T1000 (cell line): ENCODE measurements at regions not wholly inside any gene's neighbourhood (a gene's known extent, or its start where the extent isn't known, plus 50 kb on each side); places are given as distances from the start of the nearest gene placed in this dataset.

Source experiments
- DNase-seq: peaks from one replicate; lab custom pipeline; 2025; ENCODE audit warnings: mixed read lengths; lab: John Stamatoyannopoulos, UW

- DNase-seq: no peak
These were observed 362.9 kb downstream of the ZEB2 start for GRCh38 chr2:144156736-144157640.

DNA sequence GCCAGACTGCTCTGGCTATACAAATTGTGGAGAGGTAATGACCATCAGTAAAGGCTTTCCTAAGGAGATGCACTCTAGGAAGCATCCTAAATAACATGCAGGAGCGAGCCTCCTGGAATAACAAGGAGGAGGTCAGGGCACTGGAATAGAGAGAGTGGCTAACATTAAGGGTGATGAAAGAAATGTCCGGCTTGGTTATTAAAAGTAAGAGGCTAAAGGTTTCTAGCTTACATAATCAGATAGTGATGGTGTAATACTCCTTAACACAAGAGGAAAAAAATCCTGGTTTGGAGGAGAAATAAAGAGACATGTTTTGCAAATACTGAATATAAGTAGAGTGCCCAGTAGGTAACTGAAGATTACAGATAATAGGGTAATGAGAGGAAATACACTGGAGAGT lies 365.7 kb downstream of the ZEB2 start:
- no peak for DNase-seq

DNA sequence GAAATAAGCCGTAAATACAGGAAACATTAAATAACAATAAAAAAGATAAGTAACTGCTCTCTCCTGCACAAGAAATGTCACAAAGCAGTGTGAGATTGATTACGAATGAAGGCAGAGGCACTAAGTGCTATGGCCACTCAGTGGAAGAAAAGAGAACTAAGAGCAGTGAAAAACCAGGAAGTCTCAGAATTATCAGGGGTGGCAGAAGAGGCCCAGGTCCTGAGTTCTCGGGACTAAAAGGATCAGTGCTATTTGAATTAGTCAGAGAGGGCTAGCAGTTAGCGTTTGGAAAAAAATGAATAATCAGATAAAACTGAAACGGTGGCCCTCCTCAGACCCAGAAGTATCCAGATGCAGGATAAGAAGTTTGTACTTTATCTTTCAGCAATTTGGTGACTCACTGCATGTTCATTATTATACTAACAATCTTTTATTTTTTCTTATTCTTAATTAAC lies 367.1 kb downstream of the ZEB2 start:
- DNase-seq: peak; percentile 4

DNA sequence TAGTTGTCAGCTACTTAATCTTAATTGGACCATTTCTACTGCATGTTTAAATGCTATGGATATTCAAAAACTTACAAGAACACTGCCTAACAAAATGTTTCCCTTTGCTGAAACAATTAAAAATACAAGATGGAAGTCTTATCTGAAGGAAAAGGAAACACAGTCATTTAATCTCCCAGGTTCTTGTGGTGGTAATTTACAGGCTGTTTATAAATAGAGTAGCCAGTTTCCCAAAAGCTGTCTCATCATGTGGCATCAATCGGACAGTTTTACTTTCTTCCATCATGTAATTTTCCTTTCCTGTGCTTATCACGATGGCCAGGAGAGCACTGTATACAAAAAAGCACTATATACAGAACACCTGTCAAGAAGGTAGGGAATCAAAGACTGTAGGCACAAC lies 368.1 kb downstream of the ZEB2 start:
- no peak for DNase-seq

DNA sequence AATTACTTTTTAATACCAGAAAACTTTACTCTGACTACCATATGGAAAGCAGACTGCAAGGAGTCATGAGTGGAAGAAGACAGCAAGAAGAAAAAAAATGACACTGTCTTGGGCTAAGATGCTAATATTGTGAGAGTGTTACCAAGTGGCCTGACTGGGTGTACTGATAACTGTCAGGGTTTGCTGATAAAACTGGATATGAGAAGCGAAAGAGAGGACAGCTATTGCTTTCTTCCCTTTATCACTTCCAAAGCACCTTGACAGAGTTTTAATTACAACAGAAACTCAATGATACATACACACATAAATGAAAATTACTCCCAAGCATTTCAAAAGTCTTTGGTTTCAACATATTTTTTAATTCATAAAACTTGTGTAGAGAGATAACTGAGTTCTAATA lies 368.5 kb downstream of the ZEB2 start:
- no peak for DNase-seq

DNA sequence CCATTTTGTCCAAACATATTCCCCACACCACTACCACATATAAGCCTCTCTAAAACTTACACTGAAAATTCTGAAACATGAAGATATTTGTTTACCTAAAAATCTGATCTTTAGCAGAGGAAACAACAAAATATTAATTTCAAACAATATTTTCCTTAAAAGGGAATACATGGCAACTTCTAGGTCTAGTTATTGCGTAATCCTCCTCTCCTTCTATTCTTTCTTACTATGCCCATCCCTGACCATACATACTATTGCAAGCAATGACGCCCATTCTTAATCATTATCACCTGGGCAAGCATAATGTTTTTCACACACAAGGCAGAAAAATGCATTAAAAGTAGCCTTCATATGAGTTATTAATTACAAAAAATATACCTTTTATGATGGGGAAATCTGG lies 372.6 kb downstream of the ZEB2 start:
- DNase-seq: no peak

GRCh38 chr2:144146876-144147275 lies 373.0 kb downstream of the ZEB2 start:
- no peak for DNase-seq

DNA sequence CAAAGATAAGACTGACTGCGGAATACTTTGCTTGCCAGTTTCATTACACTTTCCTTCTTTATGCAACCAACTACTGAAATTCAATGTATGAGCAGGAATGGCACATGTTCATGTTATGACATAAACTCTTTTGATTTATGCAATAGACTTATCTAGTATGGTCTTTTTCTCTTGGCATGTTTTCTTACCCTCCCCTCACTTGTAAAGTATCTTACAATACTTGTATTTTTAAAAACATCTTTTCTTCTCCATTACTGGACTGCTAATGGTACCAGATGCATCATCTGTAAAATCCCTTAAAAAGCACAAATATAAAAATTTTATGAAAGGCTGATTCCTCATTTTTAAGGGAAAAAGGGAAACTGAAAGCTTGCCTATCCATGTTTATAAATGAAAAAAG lies 373.8 kb downstream of the ZEB2 start:
- no peak for DNase-seq

DNA sequence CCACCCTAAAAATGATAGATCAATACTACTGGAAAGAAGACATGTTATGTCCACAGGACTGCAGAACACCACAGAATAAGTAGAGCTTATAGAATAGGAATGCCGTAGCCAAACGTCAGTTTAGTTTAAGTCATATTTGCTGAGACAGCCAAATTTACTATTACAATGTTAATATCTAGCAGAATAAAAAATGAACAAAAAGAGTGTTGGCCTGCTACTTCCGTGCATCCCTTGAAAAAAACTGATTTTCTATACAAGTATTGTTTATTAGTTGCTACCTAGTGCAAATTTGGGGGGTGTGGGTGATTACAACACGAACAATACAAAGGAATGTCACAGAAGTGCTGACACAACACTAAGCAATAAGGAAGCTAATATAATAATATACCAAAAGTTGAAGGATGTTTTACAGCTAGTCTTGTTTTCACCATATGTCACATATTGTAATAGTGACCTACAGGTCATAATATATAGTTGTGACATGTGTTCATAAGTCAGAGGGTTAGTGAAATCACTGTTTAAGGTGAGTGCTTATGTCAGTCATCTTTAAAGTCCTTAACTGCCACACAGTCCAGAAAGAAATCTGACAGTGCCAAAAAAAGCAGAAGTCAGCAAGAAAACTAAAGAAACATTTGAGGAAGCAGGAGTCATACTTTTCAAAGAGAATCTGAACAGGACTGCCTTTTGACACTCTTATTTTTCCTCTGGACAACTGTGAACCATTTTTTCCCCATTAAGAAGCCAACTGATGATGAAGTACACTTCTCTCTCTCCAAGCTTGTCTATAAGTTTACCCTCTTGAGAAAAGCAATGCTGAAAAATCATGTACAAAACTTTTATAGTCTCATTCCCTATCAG lies 376.4 kb downstream of the ZEB2 start:
- no peak for DNase-seq

DNA sequence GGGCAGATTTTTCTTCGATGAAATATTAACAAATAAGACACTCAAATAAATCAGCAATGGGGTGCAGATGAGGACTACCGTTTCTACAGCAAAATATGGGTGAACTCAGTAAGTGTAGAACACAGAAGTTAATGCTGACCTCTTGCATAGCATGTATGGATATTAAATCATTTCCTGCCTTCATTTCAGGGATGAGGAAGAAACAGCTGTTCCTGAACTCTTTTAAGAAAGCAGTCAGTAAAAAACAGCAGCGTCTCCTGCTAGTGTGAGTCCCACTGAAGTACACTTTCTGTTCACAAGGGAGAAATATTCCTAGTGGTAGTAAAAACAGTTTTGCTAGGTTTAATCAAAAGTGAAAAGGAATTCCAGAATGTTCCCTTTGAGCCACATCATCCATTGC lies 379.0 kb downstream of the ZEB2 start:
- DNase-seq: no peak

DNA sequence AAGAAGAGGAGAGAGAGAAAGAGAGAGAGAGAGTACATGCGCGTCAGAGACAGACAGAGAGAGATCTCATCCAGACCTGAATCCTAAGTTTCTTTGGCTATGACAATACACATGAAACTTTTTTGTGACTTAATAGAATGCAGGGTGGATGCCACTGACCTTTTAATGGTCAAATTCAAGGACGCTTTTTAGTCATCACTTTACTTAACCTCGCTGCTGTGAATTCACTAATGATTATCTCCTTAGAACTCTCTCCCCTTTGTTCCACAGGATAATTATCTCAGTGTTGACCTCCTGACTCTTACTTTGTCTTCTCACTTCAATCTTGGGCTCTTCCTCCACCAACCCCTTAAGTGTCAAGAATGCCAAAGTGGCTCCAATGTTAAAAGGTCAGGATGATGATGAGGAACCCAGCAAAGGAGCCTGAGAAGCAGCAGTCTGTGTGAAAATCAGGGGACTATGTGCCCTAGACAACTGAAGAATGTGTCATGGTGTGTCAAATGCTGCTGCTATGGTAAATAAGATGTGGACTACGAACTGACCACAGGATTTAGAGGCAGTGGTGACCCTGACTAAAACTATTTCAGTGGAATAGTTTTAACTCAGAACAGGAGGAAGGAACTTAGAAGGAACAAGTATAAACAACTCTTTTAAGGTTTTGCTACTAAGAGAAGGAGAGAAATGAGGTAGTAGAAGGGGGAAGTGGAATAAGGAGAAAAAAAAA lies 382.1 kb downstream of the ZEB2 start:
- no peak for DNase-seq

GRCh38 chr2:144137272-144137671 lies 382.6 kb downstream of the ZEB2 start:
- DNase-seq: no peak

DNA sequence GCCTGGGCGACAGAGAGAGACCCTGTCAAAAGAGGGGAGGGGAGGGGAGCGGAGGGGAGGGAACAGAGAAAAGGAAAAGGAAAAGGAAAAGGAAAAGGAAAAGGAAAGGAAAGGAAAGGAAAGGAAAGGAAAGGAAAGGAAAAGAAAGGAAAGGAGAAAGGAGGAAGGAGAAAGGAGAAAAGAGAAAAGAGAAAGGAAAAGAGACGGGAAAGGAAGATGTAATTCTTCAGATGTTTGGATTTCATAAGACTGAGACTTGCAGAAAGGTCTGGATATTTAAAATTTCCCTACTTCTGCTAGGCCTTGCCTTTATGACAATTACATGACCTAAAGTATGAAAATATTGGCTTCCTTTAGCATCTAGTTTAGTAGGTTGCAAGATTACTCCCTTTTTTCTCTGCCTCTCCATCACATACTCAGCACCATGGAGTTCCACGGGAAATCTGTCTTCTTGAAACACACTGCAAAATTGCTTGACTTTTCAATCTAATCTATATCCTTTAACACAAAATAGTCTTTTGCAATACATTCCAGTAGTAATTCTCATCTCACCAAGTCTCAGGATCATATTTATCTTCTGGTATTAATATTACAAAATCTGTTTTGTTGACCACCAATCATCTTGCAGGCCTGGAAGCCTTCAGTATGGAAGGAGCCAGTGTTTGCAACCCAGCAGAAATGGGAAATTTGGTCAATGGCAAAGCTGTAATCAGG lies 383.5 kb downstream of the ZEB2 start:
- no peak for DNase-seq

GRCh38 chr2:144133936-144134665 lies 385.8 kb downstream of the ZEB2 start:
- DNase-seq: no peak

DNA sequence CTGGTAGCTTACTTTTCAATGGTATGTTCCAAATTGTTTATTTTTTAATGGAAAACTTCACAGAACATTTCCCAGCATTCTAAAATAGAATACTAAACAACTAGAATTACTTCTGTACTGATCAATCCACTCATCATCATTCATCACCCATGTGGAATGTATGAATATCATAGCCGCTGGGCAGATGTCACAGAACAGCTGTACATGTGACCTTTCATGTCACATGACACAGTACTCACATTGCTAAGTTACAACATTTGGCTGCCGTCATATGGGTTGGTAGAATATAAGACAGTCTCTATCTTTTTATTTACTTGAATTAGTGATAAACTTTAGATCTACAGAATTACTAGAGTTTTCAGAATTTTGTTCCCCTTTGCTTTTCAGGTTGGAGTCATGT lies 387.6 kb downstream of the ZEB2 start:
- peak; percentile 54 for DNase-seq

DNA sequence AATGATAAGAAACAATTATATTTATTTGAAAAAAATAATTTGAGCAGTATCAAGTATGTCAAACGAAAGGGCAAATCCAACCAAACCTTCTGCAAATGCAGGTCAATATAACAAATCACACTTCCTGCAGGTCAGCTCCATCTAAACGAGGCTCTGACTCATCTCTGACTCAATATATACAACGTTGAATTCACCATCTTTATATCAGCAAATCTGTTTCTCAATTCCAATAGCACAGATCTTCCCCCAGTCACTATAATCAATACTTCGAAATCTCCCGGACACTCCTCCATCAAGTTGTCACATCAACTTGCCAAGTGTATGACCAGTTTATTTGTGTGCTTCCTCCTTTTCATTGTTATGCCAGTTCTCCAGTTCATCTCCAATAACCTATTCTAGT lies 388.9 kb downstream of the ZEB2 start:
- no peak for DNase-seq

GRCh38 chr2:144130551-144130950 lies 389.4 kb downstream of the ZEB2 start:
- no peak for DNase-seq

DNA sequence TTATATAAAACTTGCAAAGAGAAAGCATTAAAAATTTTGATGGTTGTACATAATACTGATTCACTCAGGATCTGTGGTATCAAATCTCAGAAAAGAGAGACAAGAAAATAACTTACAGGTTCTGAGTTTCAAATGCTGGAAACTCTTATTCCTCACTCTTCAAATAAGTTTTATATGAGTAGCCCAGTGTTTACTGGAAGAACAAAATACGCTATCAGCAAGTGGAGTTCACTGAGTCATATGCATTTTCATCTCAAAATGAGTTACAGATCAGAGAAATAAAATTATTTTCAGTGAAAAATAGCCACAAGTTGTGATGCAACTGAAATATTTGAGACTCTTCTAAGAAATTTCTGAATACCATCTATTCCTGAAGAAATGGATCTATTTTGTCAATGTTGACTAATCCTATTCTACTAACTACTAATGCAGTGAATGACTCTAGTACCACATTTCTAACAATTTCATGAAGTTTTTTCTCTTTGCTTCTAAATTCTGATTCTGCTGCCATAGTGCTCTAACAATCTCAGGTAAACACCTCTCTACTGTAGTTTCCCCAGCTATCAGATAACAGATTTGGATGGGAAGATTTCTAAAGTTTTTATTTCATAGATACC lies 391.7 kb downstream of the ZEB2 start:
- DNase-seq: no peak

GRCh38 chr2:144127693-144128092 lies 392.2 kb downstream of the ZEB2 start:
- DNase-seq: no peak

DNA sequence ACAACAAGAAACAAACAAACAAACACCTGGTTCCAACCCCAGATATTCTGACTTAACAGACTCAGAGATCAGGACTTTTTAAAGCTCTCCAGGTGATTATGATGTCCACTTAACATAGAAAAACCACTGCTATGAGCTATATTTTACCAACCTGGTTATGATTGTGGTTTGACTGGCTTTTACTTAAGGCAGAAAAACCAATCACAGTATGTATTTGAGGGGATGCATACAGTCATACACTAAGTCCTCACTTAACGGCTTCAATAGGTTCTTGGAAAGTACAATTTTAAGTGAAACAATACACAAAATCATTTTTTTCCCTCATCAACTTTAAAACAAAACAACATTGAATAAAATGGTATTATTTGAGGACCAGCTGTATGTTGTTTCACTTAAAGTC lies 393.6 kb downstream of the ZEB2 start:
- DNase-seq: no peak

- DNase-seq: no peak
These were observed 394.2 kb downstream of the ZEB2 start for GRCh38 chr2:144125751-144126150.
